OCI-LY1 (cell line): ENCODE measurements at regions not wholly inside any gene's neighbourhood (a gene's known extent, or its start where the extent isn't known, plus 50 kb on each side); places are given as distances from the start of the nearest gene placed in this dataset.

Experiments used
- CTCF ChIP-seq: fragments of 200-600 bp; sonication (generic), shearing (Covaris generic); IDR thresholded peaks from 2 replicates; pipeline ENCODE4 v1.5.1; 2017; ENCODE audit warnings: mild to moderate bottlenecking, antibody characterized with exemption, low read length, moderate library complexity, mixed read lengths
- EZH2 ChIP-seq: fragments of 200-600 bp; sonication (generic), shearing (Covaris generic); IDR thresholded peaks from 2 replicates; pipeline ENCODE4 v1.8.0; 2017; ENCODE audit warnings: borderline replicate concordance, mixed run types, mild to moderate bottlenecking, antibody characterized with exemption, low read length, moderate library complexity, mixed read lengths

GRCh38 chr4:79013756-79014155 is 74.5 kb upstream of the PAQR3 start:
- TF ChIP-seq CTCF (no peak), EZH2 (no peak)
